Panc1 (cell line): ENCODE measurements at regions not wholly inside any gene's neighbourhood (a gene's known extent, or its start where the extent isn't known, plus 50 kb on each side); places are given as distances from the start of the nearest gene placed in this dataset.

Experiments
- ATAC-seq: fragments of 200-7000 bp; cut with Tn5 transposase; 2 replicates; pipeline ENCODE4 v1.9.1; 2020; ENCODE audit warnings: mild to moderate bottlenecking, moderate library complexity
- BruUV-seq: library from RNA; stranded (reverse); fragments of 400-500 nt; replicated peaks from 2 replicates; lab custom pipeline; 2021; lab: Mats Ljungman, UMichigan
- CTCF ChIA-PET: fragments of 300-600 bp; sonication (Branson Sonifier 250); formaldehyde crosslinking; loops from one replicate; lab custom pipeline; 2022; ENCODE audit warnings: antibody characterized with exemption; lab: Charles Lee
- POLR2A ChIA-PET: fragments of 300-600 bp; sonication (Branson Sonifier 250); formaldehyde crosslinking; loops from one replicate; lab custom pipeline; 2022; ENCODE audit warnings: antibody characterized with exemption; lab: Charles Lee
- DNase-seq: peaks from one replicate; pipeline ENCODE4 v3.0.0-alpha.2; 2010; ENCODE audit warnings: low read depth, low spot score
- H3K27ac ChIP-seq: 2 replicates; pipeline ENCODE4 v1.5.1; 2011; ENCODE audit warnings: mild to moderate bottlenecking, low read length, inconsistent platforms
- H3K27me3 ChIP-seq: fragments of 200-500 bp; sonication (Bioruptor generic); 2 replicates; pipeline ENCODE4 v1.6.0; 2014; ENCODE audit warnings: low read length, inconsistent platforms; ENCODE audit not compliant: control insufficient read depth, insufficient read depth
- H3K36me3 ChIP-seq: fragments of 200-500 bp; sonication (Bioruptor generic); 2 replicates; pipeline ENCODE4 v1.5.1; 2014; ENCODE audit warnings: inconsistent platforms, mild to moderate bottlenecking, low read length, moderate library complexity; ENCODE audit not compliant: control insufficient read depth, insufficient read depth
- H3K4me1 ChIP-seq: 2 replicates; pipeline ENCODE4 v1.5.1; 2011; ENCODE audit warnings: inconsistent platforms, mild to moderate bottlenecking, low read length, moderate library complexity; ENCODE audit not compliant: control insufficient read depth, insufficient read depth
- H3K4me3 ChIP-seq, 2 experiments: 2 replicates each; pipeline ENCODE4 v1.5.1; 2011 to 2012; ENCODE audit warnings: low read depth in 2 of 2, low read length in 2 of 2, mild to moderate bottlenecking in 2 of 2, inconsistent platforms in 1 of 2, moderate library complexity in 1 of 2
- H3K9me3 ChIP-seq: fragments of 200-500 bp; sonication (Bioruptor generic); 2 replicates; pipeline ENCODE4 v1.5.1; 2014; ENCODE audit warnings: low read depth, mild to moderate bottlenecking, inconsistent platforms, low read length, moderate library complexity; ENCODE audit not compliant: control insufficient read depth, insufficient read depth
- POLR2AphosphoS5 ChIP-seq: IDR thresholded peaks from 2 replicates; pipeline ENCODE4 v1.6.1; 2012; ENCODE audit warnings: mild to moderate bottlenecking, low read depth, low read length, moderate library complexity
- SIN3A ChIP-seq: IDR thresholded peaks from 2 replicates; pipeline ENCODE4 v1.6.1; 2012; ENCODE audit warnings: low read depth, mild to moderate bottlenecking, low read length, moderate library complexity, borderline replicate concordance; ENCODE audit not compliant: insufficient read depth
- TCF7L2 ChIP-seq: IDR thresholded peaks from 2 replicates; pipeline ENCODE4 v1.6.1; 2011; ENCODE audit warnings: mild to moderate bottlenecking, low read depth, low read length, inconsistent platforms
- in situ Hi-C: cut with HindIII; loops from 2 replicates; pipeline ENCODE4 v1.10.0; 2016; ENCODE audit warnings: low sequenced_read_pairs, low pct_unique_long_range_greater_than_20kb
- intact Hi-C: fragments of 100-400 bp; cut with micrococcal nuclease; formaldehyde crosslinking; loops from one replicate; pipeline ENCODE4 v1.10.0; 2022; ENCODE audit not compliant: unreplicated experiment
- TF ChIP-seq, protein P1 (sequence below): fragments of 450-650 bp; IDR thresholded peaks from 2 replicates; pipeline ENCODE4 v1.5.1; 2017; ENCODE audit warnings: mild to moderate bottlenecking
- TF ChIP-seq, protein P2 (sequence below), 2 experiments: IDR thresholded peaks; 2 replicates each; pipeline ENCODE4 v1.6.1; 2011 to 2012; ENCODE audit warnings: low read depth in 2 of 2, control low read depth in 1 of 2, low read length in 1 of 2, mild to moderate bottlenecking in 1 of 2, moderate library complexity in 1 of 2; ENCODE audit not compliant: insufficient read depth in 1 of 2

DNA sequence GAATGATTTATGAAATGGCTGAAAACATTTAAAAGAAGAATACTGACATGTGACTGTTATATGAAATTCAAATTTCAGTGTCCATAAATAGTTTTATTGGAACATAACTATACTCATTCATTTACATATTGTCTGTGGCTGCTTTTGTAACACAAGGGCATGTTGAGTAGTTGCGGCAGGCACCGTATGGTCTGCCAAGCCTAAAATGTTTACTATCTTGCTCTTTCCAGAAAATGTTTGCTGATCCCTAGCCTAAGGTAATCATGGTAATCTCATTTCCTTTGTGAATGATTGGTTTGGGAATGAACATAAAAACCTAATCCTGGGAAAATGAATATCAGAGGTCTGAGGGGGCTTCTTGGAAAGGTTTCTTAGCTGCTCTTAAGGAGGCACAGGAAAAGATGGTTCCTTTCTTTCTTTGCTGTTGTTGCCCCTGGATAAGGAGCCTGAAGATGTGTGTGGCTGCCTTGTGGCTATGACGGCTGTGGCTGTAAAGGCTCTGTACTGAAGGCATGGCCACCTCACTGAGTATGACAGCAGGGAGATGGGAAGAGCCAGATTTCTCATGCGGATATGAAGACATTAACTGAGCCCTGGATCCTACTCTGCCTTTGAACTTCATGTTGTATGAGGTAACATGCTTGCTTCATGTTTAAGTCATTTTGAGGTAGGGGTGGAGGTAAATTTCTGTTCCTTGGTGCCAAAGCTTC, 419.4 kb upstream of the CLINT1 start:
- ATAC-seq (no peak), DNase-seq (no peak)
- Histone ChIP-seq H3K36me3 (no peaks in the 10 kb centered on the region), H3K27ac (no peak overlapping the region), H3K9me3 (no peaks in the 10 kb centered on the region), H3K4me3 (no peak overlapping the region), H3K4me1 (no peaks in the 10 kb centered on the region), H3K27me3 (no peaks in the 10 kb centered on the region)
- no TSS peak for BruUV-seq
- intact Hi-C loops, result no loop called here
- POLR2A ChIA-PET, result no interaction called here
- TF ChIP-seq POLR2AphosphoS5 (no peak), SIN3A (no peak), TCF7L2 (no peak)
- TF ChIP-seq, protein P1, sequence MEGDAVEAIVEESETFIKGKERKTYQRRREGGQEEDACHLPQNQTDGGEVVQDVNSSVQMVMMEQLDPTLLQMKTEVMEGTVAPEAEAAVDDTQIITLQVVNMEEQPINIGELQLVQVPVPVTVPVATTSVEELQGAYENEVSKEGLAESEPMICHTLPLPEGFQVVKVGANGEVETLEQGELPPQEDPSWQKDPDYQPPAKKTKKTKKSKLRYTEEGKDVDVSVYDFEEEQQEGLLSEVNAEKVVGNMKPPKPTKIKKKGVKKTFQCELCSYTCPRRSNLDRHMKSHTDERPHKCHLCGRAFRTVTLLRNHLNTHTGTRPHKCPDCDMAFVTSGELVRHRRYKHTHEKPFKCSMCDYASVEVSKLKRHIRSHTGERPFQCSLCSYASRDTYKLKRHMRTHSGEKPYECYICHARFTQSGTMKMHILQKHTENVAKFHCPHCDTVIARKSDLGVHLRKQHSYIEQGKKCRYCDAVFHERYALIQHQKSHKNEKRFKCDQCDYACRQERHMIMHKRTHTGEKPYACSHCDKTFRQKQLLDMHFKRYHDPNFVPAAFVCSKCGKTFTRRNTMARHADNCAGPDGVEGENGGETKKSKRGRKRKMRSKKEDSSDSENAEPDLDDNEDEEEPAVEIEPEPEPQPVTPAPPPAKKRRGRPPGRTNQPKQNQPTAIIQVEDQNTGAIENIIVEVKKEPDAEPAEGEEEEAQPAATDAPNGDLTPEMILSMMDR, result no peak
- TF ChIP-seq, protein P2, sequence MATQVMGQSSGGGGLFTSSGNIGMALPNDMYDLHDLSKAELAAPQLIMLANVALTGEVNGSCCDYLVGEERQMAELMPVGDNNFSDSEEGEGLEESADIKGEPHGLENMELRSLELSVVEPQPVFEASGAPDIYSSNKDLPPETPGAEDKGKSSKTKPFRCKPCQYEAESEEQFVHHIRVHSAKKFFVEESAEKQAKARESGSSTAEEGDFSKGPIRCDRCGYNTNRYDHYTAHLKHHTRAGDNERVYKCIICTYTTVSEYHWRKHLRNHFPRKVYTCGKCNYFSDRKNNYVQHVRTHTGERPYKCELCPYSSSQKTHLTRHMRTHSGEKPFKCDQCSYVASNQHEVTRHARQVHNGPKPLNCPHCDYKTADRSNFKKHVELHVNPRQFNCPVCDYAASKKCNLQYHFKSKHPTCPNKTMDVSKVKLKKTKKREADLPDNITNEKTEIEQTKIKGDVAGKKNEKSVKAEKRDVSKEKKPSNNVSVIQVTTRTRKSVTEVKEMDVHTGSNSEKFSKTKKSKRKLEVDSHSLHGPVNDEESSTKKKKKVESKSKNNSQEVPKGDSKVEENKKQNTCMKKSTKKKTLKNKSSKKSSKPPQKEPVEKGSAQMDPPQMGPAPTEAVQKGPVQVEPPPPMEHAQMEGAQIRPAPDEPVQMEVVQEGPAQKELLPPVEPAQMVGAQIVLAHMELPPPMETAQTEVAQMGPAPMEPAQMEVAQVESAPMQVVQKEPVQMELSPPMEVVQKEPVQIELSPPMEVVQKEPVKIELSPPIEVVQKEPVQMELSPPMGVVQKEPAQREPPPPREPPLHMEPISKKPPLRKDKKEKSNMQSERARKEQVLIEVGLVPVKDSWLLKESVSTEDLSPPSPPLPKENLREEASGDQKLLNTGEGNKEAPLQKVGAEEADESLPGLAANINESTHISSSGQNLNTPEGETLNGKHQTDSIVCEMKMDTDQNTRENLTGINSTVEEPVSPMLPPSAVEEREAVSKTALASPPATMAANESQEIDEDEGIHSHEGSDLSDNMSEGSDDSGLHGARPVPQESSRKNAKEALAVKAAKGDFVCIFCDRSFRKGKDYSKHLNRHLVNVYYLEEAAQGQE (IDR thresholded peaks at IDR 0.05; ENCODE audit: insufficient read depth in 1 of 2, low read depth in 2 of 2, low read length in 1 of 2), result no peak
- in situ Hi-C loops, result no loop called here
- CTCF ChIA-PET, result no interaction called here

DNA sequence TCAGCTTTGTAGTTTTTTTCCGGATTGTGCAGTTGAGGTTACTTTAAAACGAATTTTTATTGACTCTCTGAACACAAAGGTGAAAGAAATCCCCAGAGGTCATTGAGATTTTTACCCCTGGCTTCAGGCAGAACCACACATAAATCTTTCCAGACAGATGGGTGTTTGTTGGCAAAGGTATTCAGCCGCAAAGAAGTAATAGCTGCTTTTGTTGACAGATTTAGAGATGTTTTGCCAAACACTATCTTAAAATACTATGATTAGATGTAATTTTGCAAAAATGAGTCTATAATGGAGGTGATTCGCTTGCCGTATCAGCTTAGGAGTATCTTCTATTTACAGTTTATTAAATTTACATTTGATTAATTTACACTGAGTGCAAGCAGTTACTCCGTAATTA, 418.3 kb upstream of the CLINT1 start:
- Histone ChIP-seq H3K4me3 (no peak overlapping the region), H3K4me1 (no peaks in the 10 kb centered on the region), H3K27me3 (no peaks in the 10 kb centered on the region), H3K36me3 (no peaks in the 10 kb centered on the region), H3K27ac (no peak overlapping the region), H3K9me3 (no peaks in the 10 kb centered on the region)
- intact Hi-C loops (no loop called here), in situ Hi-C loops (no loop called here)
- TF ChIP-seq, protein P2 (IDR thresholded peaks at IDR 0.05; ENCODE audit: insufficient read depth in 1 of 2, low read depth in 2 of 2, low read length in 1 of 2), result no peak
- no TSS peak for BruUV-seq
- DNase-seq (no peak), ATAC-seq (no peak)
- CTCF ChIA-PET, result no interaction called here
- POLR2A ChIA-PET, result no interaction called here
